IMR-90 (cell line): ENCODE measurements at regions not wholly inside any gene's neighbourhood (a gene's known extent, or its start where the extent isn't known, plus 50 kb on each side); places are given as distances from the start of the nearest gene placed in this dataset.

ENCODE experiments used
- ATAC-seq: fragments of 200-7000 bp; cut with Tn5 transposase; 2 replicates; pipeline ENCODE4 v1.9.1; 2020; ENCODE audit warnings: low read depth, mild to moderate bottlenecking, moderate library complexity
- BruUV-seq: library from RNA; stranded (reverse); fragments of 400-500 nt; replicated peaks from 2 replicates; lab custom pipeline; 2021; lab: Mats Ljungman, UMichigan
- CTCF ChIA-PET: fragments of 300-600 bp; formaldehyde crosslinking; extraction: SDS; loops from one replicate; lab custom pipeline; 2021; ENCODE audit warnings: antibody characterized with exemption; lab: Yijun Ruan, JAX
- POLR2A ChIA-PET: fragments of 300-600 bp; sonication (Branson Sonifier 250); formaldehyde crosslinking; loops from one replicate; lab custom pipeline; 2022; ENCODE audit warnings: antibody characterized with exemption; ENCODE audit not compliant: unreplicated experiment; lab: Charles Lee
- DNase-seq: peaks from one replicate; pipeline ENCODE4 v3.0.0; 2013
- H2AFZ ChIP-seq: replicated peaks from 2 replicates; pipeline ENCODE3; 2013; ENCODE audit warnings: low read length, mild to moderate bottlenecking; ENCODE audit not compliant: poor library complexity
- H2AK5ac ChIP-seq: 2 replicates; pipeline ENCODE4 v1.6.1; 2013; ENCODE audit warnings: low read depth, low read length, inconsistent platforms
- H2AK9ac ChIP-seq: replicated peaks from 2 replicates; pipeline ENCODE3; 2013; ENCODE audit warnings: mild to moderate bottlenecking, low read depth, low read length, moderate library complexity; ENCODE audit not compliant: poor library complexity
- H2BK120ac ChIP-seq: 2 replicates; pipeline ENCODE4 v1.6.1; 2013; ENCODE audit warnings: low read depth, low read length, inconsistent platforms
- H2BK15ac ChIP-seq: 3 replicates; pipeline ENCODE4 v1.6.1; 2013; ENCODE audit warnings: low read depth, low read length, inconsistent platforms
- H2BK20ac ChIP-seq: 2 replicates; pipeline ENCODE4 v1.6.1; 2013; ENCODE audit warnings: low read depth, mild to moderate bottlenecking, inconsistent platforms, low read length, moderate library complexity
- H2BK5ac ChIP-seq: 2 replicates; pipeline ENCODE4 v1.6.1; 2013; ENCODE audit warnings: mild to moderate bottlenecking, low read depth, low read length, inconsistent platforms; ENCODE audit not compliant: poor library complexity, severe bottlenecking
- H3K14ac ChIP-seq: replicated peaks from 2 replicates; pipeline ENCODE4 v1.6.1; 2013; ENCODE audit warnings: low read depth, low read length, inconsistent platforms
- H3K18ac ChIP-seq: 2 replicates; pipeline ENCODE4 v1.6.1; 2013; ENCODE audit warnings: low read depth, low read length, control low read depth
- H3K23ac ChIP-seq: 2 replicates; pipeline ENCODE4 v1.6.1; 2013; ENCODE audit warnings: low read depth, low read length, inconsistent platforms
- H3K27ac ChIP-seq: 2 replicates; pipeline ENCODE4 v1.5.1; 2013; ENCODE audit warnings: mild to moderate bottlenecking, control low read depth, low read length; ENCODE audit not compliant: insufficient read depth
- H3K27me3 ChIP-seq: 2 replicates; pipeline ENCODE4 v1.6.1; 2013; ENCODE audit warnings: low read length; ENCODE audit not compliant: control insufficient read depth, insufficient read depth
- H3K36me3 ChIP-seq: 2 replicates; pipeline ENCODE4 v1.6.1; 2013; ENCODE audit warnings: low read length, mixed read lengths; ENCODE audit not compliant: control insufficient read depth, insufficient read depth
- H3K4ac ChIP-seq: 2 replicates; pipeline ENCODE4 v1.6.1; 2013; ENCODE audit warnings: low read depth, low read length, inconsistent platforms
- H3K4me1 ChIP-seq: 2 replicates; pipeline ENCODE4 v1.6.1; 2013; ENCODE audit warnings: low read length, mixed read lengths; ENCODE audit not compliant: control insufficient read depth, insufficient read depth
- H3K4me2 ChIP-seq: 2 replicates; pipeline ENCODE4 v1.6.1; 2013; ENCODE audit warnings: low read depth, mild to moderate bottlenecking, control low read depth, low read length, moderate library complexity
- H3K4me3 ChIP-seq: 2 replicates; pipeline ENCODE4 v1.5.1; 2013; ENCODE audit warnings: low read depth, mild to moderate bottlenecking, control low read depth, low read length, moderate library complexity; ENCODE audit not compliant: insufficient read depth
- H3K56ac ChIP-seq: 2 replicates; pipeline ENCODE4 v1.6.1; 2013; ENCODE audit warnings: low read length, inconsistent platforms; ENCODE audit not compliant: insufficient read depth; ENCODE audit errors: extremely low read depth
- H3K79me1 ChIP-seq, 2 experiments: 2 replicates each; pipeline ENCODE4 v1.6.1; 2013; ENCODE audit warnings: low read length in 2 of 2, inconsistent platforms in 1 of 2, low read depth in 1 of 2
- H3K9ac ChIP-seq: 2 replicates; pipeline ENCODE4 v1.6.1; 2013; ENCODE audit warnings: low read depth, low read length, control low read depth
- H3K9me1 ChIP-seq: 2 replicates; pipeline ENCODE4 v1.6.1; 2013; ENCODE audit warnings: low read length, inconsistent platforms; ENCODE audit not compliant: insufficient read depth
- H3K9me3 ChIP-seq: 2 replicates; pipeline ENCODE4 v1.6.1; 2013; ENCODE audit warnings: low read length; ENCODE audit not compliant: control insufficient read depth, insufficient read depth
- H4K20me1 ChIP-seq: 2 replicates; pipeline ENCODE4 v1.6.1; 2013; ENCODE audit warnings: low read length, inconsistent platforms; ENCODE audit not compliant: insufficient read depth
- H4K5ac ChIP-seq: 2 replicates; pipeline ENCODE4 v1.6.1; 2013; ENCODE audit warnings: mild to moderate bottlenecking, low read depth, low read length, control low read depth
- H4K8ac ChIP-seq, 2 experiments: 2 replicates each; pipeline ENCODE4 v1.6.1; 2013; ENCODE audit warnings: low read depth in 2 of 2, low read length in 2 of 2, control low read depth in 1 of 2, inconsistent platforms in 1 of 2
- H4K91ac ChIP-seq: 2 replicates; pipeline ENCODE4 v1.6.1; 2013; ENCODE audit warnings: low read depth, low read length, inconsistent platforms; ENCODE audit not compliant: insufficient read depth
- BHLHE40 ChIP-seq: fragments of 150-350 bp; IDR thresholded peaks from 2 replicates; pipeline ENCODE4 v1.6.1; 2016; ENCODE audit warnings: mild to moderate bottlenecking, low read depth, low read length
- CEBPB ChIP-seq: IDR thresholded peaks from 2 replicates; pipeline ENCODE4 v1.6.1; 2012; ENCODE audit warnings: low read depth, low read length, improper control_type of control experiment
- CHD1 ChIP-seq: IDR thresholded peaks from 2 replicates; pipeline ENCODE4 v1.6.1; 2012; ENCODE audit warnings: low read depth, low read length, improper control_type of control experiment
- CTCF ChIP-seq: conservative IDR thresholded peaks from 2 replicates; pipeline ENCODE4 v1.5.1; 2012; ENCODE audit warnings: mild to moderate bottlenecking, low read depth, low read length, improper control_type of control experiment
- ELK1 ChIP-seq: fragments of 150-350 bp; IDR thresholded peaks from 2 replicates; pipeline ENCODE4 v1.6.1; 2016; ENCODE audit warnings: low read depth, mild to moderate bottlenecking, low read length, moderate library complexity, borderline replicate concordance
- FOS ChIP-seq: fragments of 150-350 bp; IDR thresholded peaks from 2 replicates; pipeline ENCODE4 v1.6.1; 2016; ENCODE audit warnings: low read depth, low read length
- MAFK ChIP-seq: IDR thresholded peaks from 2 replicates; pipeline ENCODE4 v1.6.1; 2012; ENCODE audit warnings: low read depth, low read length, improper control_type of control experiment
- MAZ ChIP-seq: IDR thresholded peaks from 2 replicates; pipeline ENCODE4 v1.6.1; 2012; ENCODE audit warnings: low read depth, mild to moderate bottlenecking, low read length, improper control_type of control experiment, moderate library complexity, borderline replicate concordance
- MXI1 ChIP-seq: IDR thresholded peaks from 2 replicates; pipeline ENCODE4 v1.6.1; 2012; ENCODE audit warnings: low read depth, mild to moderate bottlenecking, low read length, moderate library complexity, borderline replicate concordance
- NFE2L2 ChIP-seq: fragments of 150-350 bp; IDR thresholded peaks from 2 replicates; pipeline ENCODE4 v1.6.1; 2016; ENCODE audit warnings: low read depth, mild to moderate bottlenecking, low read length
- POLR2A ChIP-seq: IDR thresholded peaks from 2 replicates; pipeline ENCODE4 v1.6.1; 2012; ENCODE audit warnings: mild to moderate bottlenecking, low read depth, low read length
- RCOR1 ChIP-seq: IDR thresholded peaks from 2 replicates; pipeline ENCODE4 v1.6.1; 2012; ENCODE audit warnings: mild to moderate bottlenecking, low read length, improper control_type of control experiment; ENCODE audit not compliant: insufficient replicate concordance
- RFX5 ChIP-seq: IDR thresholded peaks from 2 replicates; pipeline ENCODE4 v1.8.0; 2012; ENCODE audit warnings: low read depth, mild to moderate bottlenecking, low read length, moderate library complexity
- SMC3 ChIP-seq: fragments of 150-350 bp; IDR thresholded peaks from 2 replicates; pipeline ENCODE4 v1.6.1; 2016; ENCODE audit warnings: low read depth, mild to moderate bottlenecking, antibody characterized with exemption, low read length, moderate library complexity
- USF2 ChIP-seq: fragments of 150-350 bp; IDR thresholded peaks from 2 replicates; pipeline ENCODE4 v1.6.1; 2017; ENCODE audit warnings: mild to moderate bottlenecking, antibody characterized with exemption, low read length, low read depth
- WGBS, 2 experiments: methylation state at CpG; one replicate each; pipeline versions ENCODE4 v1.1.5 to v1.1.7; 2013; ENCODE audit warnings: missing lambda C conversion rate in 2 of 2; ENCODE audit not compliant: insufficient read length in 1 of 2; ENCODE audit errors: extremely low coverage in 2 of 2; 5-methylcytosine and 5-hydroxymethylcytosine counted together
- dilution Hi-C: fragments of 300-500 bp; cut with HindIII; formaldehyde crosslinking; loops from one replicate; pipeline ENCODE4 v1.14.3; 2018; ENCODE audit warnings: low sequenced_read_pairs; ENCODE audit not compliant: unreplicated experiment
- in situ Hi-C: fragments of 300-500 bp; cut with MboI; formaldehyde crosslinking; loops from 3 replicates; pipeline ENCODE4 v1.14.3; 2019; ENCODE audit warnings: low sequenced_read_pairs, inconsistent platforms, mixed read lengths
- intact Hi-C: fragments of 100-400 bp; cut with micrococcal nuclease; formaldehyde crosslinking; loops from 2 replicates; pipeline ENCODE4 v1.10.0; 2022

GRCh38 chr13:78777396-78777795 is 118.4 kb upstream of the OBI1 start:
- Histone ChIP-seq H3K9me1 (no peaks in the 10 kb centered on the region), H3K9ac (no peak overlapping the region), H3K36me3 (no peaks in the 10 kb centered on the region), H3K4me3 (no peak overlapping the region), H2AFZ (no peak overlapping the region), H2AK9ac (no peak overlapping the region), H3K14ac (no peak overlapping the region), H3K27ac (no peak overlapping the region), H4K20me1 (no peaks in the 10 kb centered on the region), H3K4ac (no peak overlapping the region), H2BK20ac (no peak overlapping the region), H3K18ac (no peak overlapping the region), H2BK120ac (no peak overlapping the region), H2AK5ac (no peak overlapping the region), H3K79me1 (no peaks in the 10 kb centered on the region), H3K56ac (no peak overlapping the region), H2BK5ac (no peak overlapping the region), H3K4me1 (no peaks in the 10 kb centered on the region), H4K91ac (no peak overlapping the region), H3K23ac (no peak overlapping the region), H3K9me3 (no peaks in the 10 kb centered on the region), H3K27me3 (no peaks in the 10 kb centered on the region; the same call in 1 of the 2 replicates), H4K8ac (no peak overlapping the region), H4K5ac (no peak overlapping the region), H3K4me2 (no peak overlapping the region), H2BK15ac (no peak overlapping the region)
- TF ChIP-seq RCOR1 (no peak), RFX5 (no peak), POLR2A (no peak), CHD1 (no peak), USF2 (no peak), FOS (no peak), CTCF (no peak), MXI1 (no peak), MAFK (no peak), BHLHE40 (no peak), CEBPB (no peak), ELK1 (no peak), SMC3 (no peak), NFE2L2 (no peak), MAZ (no peak)
- dilution Hi-C loops, result no loop called here
- no TSS peak for BruUV-seq
- in situ Hi-C loops, result no loop called here
- no peak for DNase-seq
- intact Hi-C loops, result no loop called here
- POLR2A ChIA-PET, result no interaction called here
- WGBS, 2 experiments, result no CpG with 5 or more reads among the region's 4 CpGs
- CTCF ChIA-PET, result interaction anchor here (1.4 kb wide), 1 partner anchor 9 kb away, joined by 5 read pairs; no protein-coding TSS in a partner anchor
- no peak for ATAC-seq
